ENCODE measurements at regions not wholly inside any gene's neighbourhood (a gene's known extent, or its start where the extent isn't known, plus 50 kb on each side); places are given as distances from the start of the nearest gene placed in this dataset.

DNA sequence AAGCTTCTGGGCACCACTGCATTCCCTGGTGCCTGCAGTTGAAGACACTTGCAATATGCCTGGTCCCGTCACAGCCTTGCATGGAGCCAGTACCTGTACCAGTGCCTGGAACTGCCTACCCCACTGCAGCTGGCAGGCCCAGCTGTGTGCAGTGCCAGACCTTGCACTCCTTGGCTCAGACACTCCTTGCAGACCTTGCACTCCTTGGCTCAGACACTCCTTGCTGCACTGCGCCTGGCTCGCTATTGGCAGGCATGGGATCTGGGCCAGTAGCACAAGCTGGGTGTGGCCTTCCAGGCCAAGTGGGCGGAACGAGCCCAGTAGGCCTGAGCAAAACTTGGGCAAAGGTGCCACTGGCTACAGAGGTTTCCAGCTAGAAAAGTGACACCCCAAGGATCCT lies 1189.1 kb downstream of the GRIK2 start:
- no peaks in the 10 kb centered on the region for H3K36me3 ChIP-seq (ENCODE audit: control insufficient read depth, insufficient read depth, low read length)
- no peak for DNase-seq
- H3K4me3 ChIP-seq (ENCODE audit: insufficient read depth, low read depth, low read length, poor library complexity, severe bottlenecking): no peak overlapping the region
- no peaks in the 10 kb centered on the region for H3K4me1 ChIP-seq (ENCODE audit: control insufficient read depth, insufficient read depth, low read length, poor library complexity, severe bottlenecking)
- H3K9me3 ChIP-seq (ENCODE audit: control insufficient read depth, low read length): no peaks in the 10 kb centered on the region
- no peak overlapping the region for H3K27ac ChIP-seq (ENCODE audit: insufficient read depth, low read length, poor library complexity, severe bottlenecking)
- no peaks in the 10 kb centered on the region for H3K27me3 ChIP-seq (replicated peaks; ENCODE audit: control insufficient read depth, insufficient read depth, low read length, poor library complexity, severe bottlenecking)

DNA sequence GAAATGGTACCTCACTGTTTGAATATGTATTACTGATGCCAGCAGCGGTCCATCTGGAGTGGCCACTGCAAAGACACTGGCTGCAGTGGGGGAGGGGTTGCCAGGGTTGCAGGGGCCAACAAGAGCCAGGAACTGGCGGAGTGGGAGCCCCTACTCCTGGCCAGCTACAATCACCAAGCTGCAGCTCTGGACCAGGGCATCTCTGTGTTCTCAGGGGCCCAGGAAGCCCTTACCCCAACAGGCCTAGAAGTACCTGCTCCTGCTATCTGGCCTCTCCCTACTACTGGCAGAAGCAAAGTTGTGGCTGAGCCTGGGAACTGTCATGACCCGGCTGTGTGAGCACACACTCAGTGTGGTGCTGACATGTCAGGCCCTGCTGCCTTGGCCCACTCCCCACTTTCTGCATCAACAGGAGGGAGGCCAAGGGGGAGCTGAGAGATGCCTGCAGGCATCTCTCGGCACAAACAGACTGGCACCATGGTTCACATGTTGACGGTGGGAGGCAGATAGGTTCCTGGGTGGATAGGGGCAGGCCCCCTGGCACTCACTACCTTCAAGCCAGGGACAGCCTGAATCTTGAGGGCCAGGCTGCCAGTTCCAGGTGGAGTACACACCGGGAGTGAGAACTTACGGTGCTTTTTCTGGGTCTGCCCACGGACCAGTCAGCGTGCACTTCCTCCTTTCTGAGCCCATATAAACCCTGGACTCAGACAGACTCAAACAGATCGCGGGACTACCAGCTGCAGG lies 1188.0 kb downstream of the GRIK2 start:
- H3K4me3 ChIP-seq (ENCODE audit: insufficient read depth, low read depth, low read length, poor library complexity, severe bottlenecking): no peak overlapping the region
- H3K27me3 ChIP-seq (replicated peaks; ENCODE audit: control insufficient read depth, insufficient read depth, low read length, poor library complexity, severe bottlenecking): no peaks in the 10 kb centered on the region
- no peaks in the 10 kb centered on the region for H3K36me3 ChIP-seq (ENCODE audit: control insufficient read depth, insufficient read depth, low read length)
- H3K27ac ChIP-seq (ENCODE audit: insufficient read depth, low read length, poor library complexity, severe bottlenecking): no peak overlapping the region
- no peaks in the 10 kb centered on the region for H3K4me1 ChIP-seq (ENCODE audit: control insufficient read depth, insufficient read depth, low read length, poor library complexity, severe bottlenecking)
- H3K9me3 ChIP-seq (ENCODE audit: control insufficient read depth, low read length): no peaks in the 10 kb centered on the region
- no peak for DNase-seq

- Histone ChIP-seq H3K4me3 (ENCODE audit: insufficient read depth, low read depth, low read length, poor library complexity, severe bottlenecking) (no peak overlapping the region), H3K4me1 (ENCODE audit: control insufficient read depth, insufficient read depth, low read length, poor library complexity, severe bottlenecking) (no peaks in the 10 kb centered on the region), H3K9me3 (ENCODE audit: control insufficient read depth, low read length) (no peaks in the 10 kb centered on the region)
Observed at GRCh38 chr6:102571236-102571908, 1177.9 kb downstream of the GRIK2 start.

GRCh38 chr6:102562713-102563112 lies 1169.2 kb downstream of the GRIK2 start:
- Histone ChIP-seq H3K36me3 (ENCODE audit: control insufficient read depth, insufficient read depth, low read length) (no peaks in the 10 kb centered on the region), H3K9me3 (ENCODE audit: control insufficient read depth, low read length) (no peaks in the 10 kb centered on the region), H3K4me1 (ENCODE audit: control insufficient read depth, insufficient read depth, low read length, poor library complexity, severe bottlenecking) (no peaks in the 10 kb centered on the region), H3K4me3 (ENCODE audit: insufficient read depth, low read depth, low read length, poor library complexity, severe bottlenecking) (no peak overlapping the region), H3K27ac (ENCODE audit: insufficient read depth, low read length, poor library complexity, severe bottlenecking) (no peak overlapping the region), H3K27me3 (replicated peaks; ENCODE audit: control insufficient read depth, insufficient read depth, low read length, poor library complexity, severe bottlenecking) (no peaks in the 10 kb centered on the region)
- DNase-seq: no peak

More at GRCh38 chr6:102571236-102571908, 1177.9 kb downstream of the GRIK2 start:
- no peak for DNase-seq
- no peaks in the 10 kb centered on the region for H3K36me3 ChIP-seq (ENCODE audit: control insufficient read depth, insufficient read depth, low read length)
- no peak overlapping the region for H3K27ac ChIP-seq (ENCODE audit: insufficient read depth, low read length, poor library complexity, severe bottlenecking)
- H3K27me3 ChIP-seq (replicated peaks; ENCODE audit: control insufficient read depth, insufficient read depth, low read length, poor library complexity, severe bottlenecking): no peaks in the 10 kb centered on the region

DNA sequence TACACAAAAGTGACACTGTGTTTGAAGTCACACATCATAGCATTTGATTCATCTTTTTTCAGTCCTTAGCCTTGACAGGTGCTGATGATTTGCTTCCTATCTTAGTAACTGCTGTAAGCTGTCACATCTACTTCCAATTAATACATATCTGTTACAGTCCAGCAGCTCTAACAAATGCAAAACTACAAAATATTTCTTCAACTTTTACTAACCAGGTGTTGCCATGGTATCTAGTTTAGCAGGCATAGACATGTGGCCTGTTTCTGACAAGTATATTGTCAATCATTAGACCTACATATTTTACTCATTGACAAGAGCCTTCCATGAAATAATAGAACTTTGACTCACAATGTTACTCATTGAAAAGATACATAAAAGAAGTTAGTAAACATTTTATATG lies 1159.7 kb downstream of the GRIK2 start:
- Histone ChIP-seq H3K36me3 (ENCODE audit: control insufficient read depth, insufficient read depth, low read length) (no peaks in the 10 kb centered on the region), H3K9me3 (ENCODE audit: control insufficient read depth, low read length) (no peaks in the 10 kb centered on the region), H3K4me3 (ENCODE audit: insufficient read depth, low read depth, low read length, poor library complexity, severe bottlenecking) (no peak overlapping the region), H3K27ac (ENCODE audit: insufficient read depth, low read length, poor library complexity, severe bottlenecking) (no peak overlapping the region), H3K4me1 (ENCODE audit: control insufficient read depth, insufficient read depth, low read length, poor library complexity, severe bottlenecking) (no peaks in the 10 kb centered on the region), H3K27me3 (replicated peaks; ENCODE audit: control insufficient read depth, insufficient read depth, low read length, poor library complexity, severe bottlenecking) (no peaks in the 10 kb centered on the region)
- DNase-seq: no peak

DNA sequence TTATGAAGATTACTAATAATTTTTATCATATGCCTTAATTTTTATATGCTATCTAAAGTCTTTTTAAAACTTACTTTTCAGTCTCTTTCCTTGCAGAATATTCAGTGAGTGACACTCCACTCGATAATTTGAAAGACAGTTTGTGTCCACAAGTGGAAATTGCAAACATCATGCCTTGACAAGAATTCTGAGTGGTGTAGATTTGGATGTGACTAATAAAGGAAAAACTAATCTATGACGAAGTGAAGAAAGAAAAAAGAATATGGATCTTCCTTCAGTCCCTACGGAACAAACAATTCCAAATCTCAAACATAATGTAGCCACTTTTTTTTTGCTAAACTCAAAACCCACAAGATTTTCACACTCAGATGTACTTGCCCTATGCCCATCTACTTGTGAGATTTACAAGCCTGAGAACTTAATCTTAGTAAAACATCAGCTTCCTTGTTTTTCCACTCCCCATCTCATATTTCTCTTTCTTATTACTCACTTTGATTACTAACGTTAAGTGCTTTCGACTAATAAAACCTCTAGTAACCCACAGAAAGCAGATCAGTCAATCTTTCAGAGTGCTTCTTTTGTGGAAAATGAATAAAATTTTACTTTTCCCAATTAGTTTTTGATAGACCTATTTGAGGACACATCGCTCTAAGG lies 1155.8 kb downstream of the GRIK2 start:
- Histone ChIP-seq H3K4me3 (ENCODE audit: insufficient read depth, low read depth, low read length, poor library complexity, severe bottlenecking) (no peak overlapping the region), H3K4me1 (ENCODE audit: control insufficient read depth, insufficient read depth, low read length, poor library complexity, severe bottlenecking) (no peaks in the 10 kb centered on the region), H3K36me3 (ENCODE audit: control insufficient read depth, insufficient read depth, low read length) (no peaks in the 10 kb centered on the region), H3K27me3 (replicated peaks; ENCODE audit: control insufficient read depth, insufficient read depth, low read length, poor library complexity, severe bottlenecking) (no peaks in the 10 kb centered on the region), H3K27ac (ENCODE audit: insufficient read depth, low read length, poor library complexity, severe bottlenecking) (no peak overlapping the region), H3K9me3 (ENCODE audit: control insufficient read depth, low read length) (no peaks in the 10 kb centered on the region)
- DNase-seq: no peak

- no peaks in the 10 kb centered on the region for H3K4me1 ChIP-seq (ENCODE audit: control insufficient read depth, insufficient read depth, low read length, poor library complexity, severe bottlenecking)
- DNase-seq: no peak
- H3K9me3 ChIP-seq (ENCODE audit: control insufficient read depth, low read length): no peaks in the 10 kb centered on the region
- no peaks in the 10 kb centered on the region for H3K27me3 ChIP-seq (replicated peaks; ENCODE audit: control insufficient read depth, insufficient read depth, low read length, poor library complexity, severe bottlenecking)
- H3K4me3 ChIP-seq (ENCODE audit: insufficient read depth, low read depth, low read length, poor library complexity, severe bottlenecking): no peak overlapping the region
- H3K36me3 ChIP-seq (ENCODE audit: control insufficient read depth, insufficient read depth, low read length): no peaks in the 10 kb centered on the region
- H3K27ac ChIP-seq (ENCODE audit: insufficient read depth, low read length, poor library complexity, severe bottlenecking): no peak overlapping the region
Observed at GRCh38 chr6:102525336-102525735, 1131.8 kb downstream of the GRIK2 start.

DNA sequence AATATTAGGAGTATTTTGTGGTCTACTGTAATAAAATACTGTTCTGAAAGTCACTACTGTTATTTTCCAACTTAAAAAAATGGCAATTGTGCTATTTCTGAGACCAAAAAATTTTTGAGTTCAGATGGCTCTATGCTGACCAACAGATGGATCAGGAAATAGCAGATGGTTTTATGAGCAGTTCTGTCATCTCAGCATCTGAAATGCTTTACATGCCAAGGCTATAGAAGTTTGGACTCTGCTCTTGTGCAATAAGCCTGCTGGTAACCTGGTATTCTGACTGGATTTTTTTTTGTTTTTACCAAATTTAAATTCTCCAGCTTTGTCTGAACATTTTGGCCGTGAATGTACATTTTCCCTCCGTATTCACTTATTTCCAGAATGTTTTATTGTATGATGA lies 1127.5 kb downstream of the GRIK2 start:
- DNase-seq: no peak
- Histone ChIP-seq H3K4me3 (ENCODE audit: insufficient read depth, low read depth, low read length, poor library complexity, severe bottlenecking) (no peak overlapping the region), H3K27ac (ENCODE audit: insufficient read depth, low read length, poor library complexity, severe bottlenecking) (no peak overlapping the region), H3K36me3 (ENCODE audit: control insufficient read depth, insufficient read depth, low read length) (no peaks in the 10 kb centered on the region), H3K27me3 (replicated peaks; ENCODE audit: control insufficient read depth, insufficient read depth, low read length, poor library complexity, severe bottlenecking) (no peaks in the 10 kb centered on the region), H3K9me3 (ENCODE audit: control insufficient read depth, low read length) (no peaks in the 10 kb centered on the region), H3K4me1 (ENCODE audit: control insufficient read depth, insufficient read depth, low read length, poor library complexity, severe bottlenecking) (no peaks in the 10 kb centered on the region)

- no peak overlapping the region for H3K27ac ChIP-seq (ENCODE audit: insufficient read depth, low read length, poor library complexity, severe bottlenecking)
- H3K4me3 ChIP-seq (ENCODE audit: insufficient read depth, low read depth, low read length, poor library complexity, severe bottlenecking): no peak overlapping the region
- no peak for DNase-seq
- H3K4me1 ChIP-seq (ENCODE audit: control insufficient read depth, insufficient read depth, low read length, poor library complexity, severe bottlenecking): no peaks in the 10 kb centered on the region
- no peaks in the 10 kb centered on the region for H3K36me3 ChIP-seq (ENCODE audit: control insufficient read depth, insufficient read depth, low read length)
- no peaks in the 10 kb centered on the region for H3K9me3 ChIP-seq (ENCODE audit: control insufficient read depth, low read length)
- no peaks in the 10 kb centered on the region for H3K27me3 ChIP-seq (replicated peaks; ENCODE audit: control insufficient read depth, insufficient read depth, low read length, poor library complexity, severe bottlenecking)
Observed at GRCh38 chr6:102517506-102517905, 1124.0 kb downstream of the GRIK2 start.

DNA sequence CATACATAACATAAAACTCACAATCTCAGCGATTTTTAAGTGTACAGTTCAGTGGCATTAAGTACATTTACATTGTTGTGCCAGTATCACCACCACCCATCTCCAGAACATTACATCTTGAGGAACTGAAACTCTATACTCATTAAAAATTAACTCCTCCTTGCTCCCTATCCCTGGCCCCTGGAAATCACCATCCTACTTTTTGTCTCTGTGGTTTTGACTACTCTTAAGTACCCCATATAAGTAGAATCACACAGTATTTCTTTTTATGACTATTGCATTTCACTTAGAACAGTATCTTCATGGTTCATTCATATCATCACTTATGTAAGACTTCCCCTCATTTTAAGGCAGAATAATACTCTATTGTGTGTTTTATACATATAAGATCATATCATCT lies 1108.1 kb downstream of the GRIK2 start:
- Histone ChIP-seq H3K36me3 (ENCODE audit: control insufficient read depth, insufficient read depth, low read length) (no peaks in the 10 kb centered on the region), H3K9me3 (ENCODE audit: control insufficient read depth, low read length) (no peaks in the 10 kb centered on the region), H3K27me3 (replicated peaks; ENCODE audit: control insufficient read depth, insufficient read depth, low read length, poor library complexity, severe bottlenecking) (no peaks in the 10 kb centered on the region), H3K27ac (ENCODE audit: insufficient read depth, low read length, poor library complexity, severe bottlenecking) (no peak overlapping the region), H3K4me3 (ENCODE audit: insufficient read depth, low read depth, low read length, poor library complexity, severe bottlenecking) (no peak overlapping the region), H3K4me1 (ENCODE audit: control insufficient read depth, insufficient read depth, low read length, poor library complexity, severe bottlenecking) (no peaks in the 10 kb centered on the region)
- DNase-seq: no peak

Data from effector memory CD4-positive, alpha-beta T cell (primary cell).